ENCODE measurements at regions not wholly inside any gene's neighbourhood (a gene's known extent, or its start where the extent isn't known, plus 50 kb on each side); places are given as distances from the start of the nearest gene placed in this dataset.

DNA sequence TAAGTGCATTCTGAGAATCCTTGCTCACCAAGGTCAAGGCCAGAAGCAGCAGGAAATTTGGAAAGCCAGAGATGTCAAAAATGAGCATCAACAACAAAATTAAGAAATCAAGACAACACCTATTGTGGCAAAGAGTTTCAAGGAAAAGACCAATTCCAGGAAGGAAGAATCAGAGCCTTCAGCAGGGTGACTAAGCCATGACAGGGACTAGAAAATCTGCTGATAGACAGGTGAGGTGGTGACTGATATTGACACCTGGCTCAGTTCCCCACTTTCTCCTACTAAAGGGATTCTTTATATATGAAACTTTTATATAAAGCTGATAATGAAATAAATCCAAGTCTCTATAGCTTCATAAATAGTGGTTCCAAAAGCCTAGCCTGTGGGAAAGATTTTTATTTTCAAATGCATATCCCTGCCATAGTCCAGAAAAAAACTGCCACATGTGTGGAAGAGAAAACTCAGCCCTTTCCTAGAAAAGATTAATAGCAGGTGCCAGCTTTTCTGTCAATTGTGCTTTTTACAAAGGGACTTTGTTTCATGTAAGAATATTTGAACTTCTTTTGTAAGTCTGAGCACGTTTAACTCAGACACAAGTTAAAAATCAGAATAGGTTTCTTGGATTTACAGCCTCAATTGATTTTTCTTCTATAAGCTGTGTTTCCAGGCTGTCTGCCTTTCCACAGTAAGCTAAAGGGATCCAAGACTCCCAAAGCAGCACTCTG, 81.1 kb upstream of the GRAMD2B start:
- H3K27ac ChIP-seq (ENCODE audit: low read depth, low read length): no peak overlapping the region
- Mint-ChIP-seq H3K36me3 (ENCODE audit: low read depth) (no peaks in the 10 kb centered on the region), H3K9me3 (no peaks in the 10 kb centered on the region), H3K27ac (no peak overlapping the region), H3K4me1 (peaks cover 2% of the 10 kb centered on the region), H3K4me3 (no peak overlapping the region), H3K27me3 (ENCODE audit: insufficient read depth) (peaks cover 2% of the 10 kb centered on the region)
- WGBS, 2 experiments (ENCODE audit: insufficient coverage in 1 of 2, insufficient read length in 1 of 2): 81 to 100% methylated on average over 1 of the region's 1 CpG
- DNase-seq: no peak
- H3K4me3 ChIP-seq (ENCODE audit: low read length): no peak overlapping the region
- H3K36me3 ChIP-seq (ENCODE audit: control insufficient read depth, insufficient read depth, low read length): no peaks in the 10 kb centered on the region
- no peaks in the 10 kb centered on the region for H3K4me1 ChIP-seq (ENCODE audit: control insufficient read depth, insufficient read depth, low read length)
- TF ChIP-seq CTCF (conservative IDR thresholded peaks at IDR 0.05): no peak
- H3K9me3 ChIP-seq (ENCODE audit: control insufficient read depth, low read length): no peaks in the 10 kb centered on the region
- no peak overlapping the region for H3K9ac ChIP-seq (ENCODE audit: extremely low read depth, low read length, poor library complexity, severe bottlenecking)
- H3K27me3 ChIP-seq (ENCODE audit: control insufficient read depth, insufficient read depth, low read length, poor library complexity, severe bottlenecking): no peaks in the 10 kb centered on the region

DNA sequence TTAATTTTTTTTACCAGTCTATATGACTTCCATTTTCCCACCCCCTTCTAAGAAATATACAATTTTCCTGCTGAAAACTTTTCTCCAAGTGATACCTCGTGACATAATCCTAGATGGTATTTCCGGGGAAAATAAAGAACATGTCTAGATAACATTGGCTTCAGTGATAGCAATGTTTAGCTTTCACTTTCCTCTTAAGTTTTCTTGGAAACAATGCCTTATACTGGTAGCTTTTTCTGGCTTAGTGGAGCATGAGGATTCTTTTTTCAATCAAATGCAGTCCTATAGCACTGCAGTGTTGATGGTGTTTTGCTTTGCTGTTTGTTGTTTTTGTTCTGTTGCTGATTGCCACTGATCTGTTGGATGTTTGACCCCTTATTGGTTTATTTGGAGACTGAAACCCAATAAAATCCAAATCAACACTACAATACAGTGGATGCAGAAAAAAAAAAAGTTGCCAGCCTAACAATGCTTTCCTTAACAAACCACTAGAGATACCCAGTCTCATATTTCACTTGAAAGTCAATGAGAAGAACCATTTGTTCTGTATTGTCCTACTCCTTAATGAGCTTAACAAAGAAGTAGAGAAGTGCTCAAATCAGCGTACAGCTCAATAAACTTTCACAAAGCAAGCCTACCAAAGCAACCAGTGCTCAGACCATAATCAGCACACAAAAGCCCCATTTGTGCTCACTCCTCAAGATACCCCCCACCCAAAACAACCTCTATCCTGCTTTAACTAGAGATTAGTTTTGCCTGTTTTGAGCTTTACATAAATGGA, 74.2 kb upstream of the GRAMD2B start:
- no peak overlapping the region for H3K4me3 Mint-ChIP-seq
- WGBS, 2 experiments (ENCODE audit: insufficient coverage in 1 of 2, insufficient read length in 1 of 2): 69 to 88% methylated on average over 2 to 3 of the region's 3 CpGs
- no peaks in the 10 kb centered on the region for H3K36me3 Mint-ChIP-seq (ENCODE audit: low read depth)
- no peak for DNase-seq
- Histone ChIP-seq H3K9me3 (ENCODE audit: control insufficient read depth, low read length) (no peaks in the 10 kb centered on the region), H3K27me3 (ENCODE audit: control insufficient read depth, insufficient read depth, low read length, poor library complexity, severe bottlenecking) (no peaks in the 10 kb centered on the region), H3K4me1 (ENCODE audit: control insufficient read depth, insufficient read depth, low read length) (peaks cover 7% of the 10 kb centered on the region), H3K27ac (ENCODE audit: low read depth, low read length) (peak overlapping the region; percentile 2), H3K9ac (ENCODE audit: extremely low read depth, low read length, poor library complexity, severe bottlenecking) (no peak overlapping the region), H3K36me3 (ENCODE audit: control insufficient read depth, insufficient read depth, low read length) (no peaks in the 10 kb centered on the region), H3K4me3 (ENCODE audit: low read length) (peak overlapping the region; percentile 32)
- no peak overlapping the region for H3K27ac Mint-ChIP-seq
- no peaks in the 10 kb centered on the region for H3K9me3 Mint-ChIP-seq
- peaks cover 11% of the 10 kb centered on the region for H3K4me1 Mint-ChIP-seq
- no peak for TF ChIP-seq CTCF (conservative IDR thresholded peaks at IDR 0.05)
- no peaks in the 10 kb centered on the region for H3K27me3 Mint-ChIP-seq (ENCODE audit: insufficient read depth)

DNA sequence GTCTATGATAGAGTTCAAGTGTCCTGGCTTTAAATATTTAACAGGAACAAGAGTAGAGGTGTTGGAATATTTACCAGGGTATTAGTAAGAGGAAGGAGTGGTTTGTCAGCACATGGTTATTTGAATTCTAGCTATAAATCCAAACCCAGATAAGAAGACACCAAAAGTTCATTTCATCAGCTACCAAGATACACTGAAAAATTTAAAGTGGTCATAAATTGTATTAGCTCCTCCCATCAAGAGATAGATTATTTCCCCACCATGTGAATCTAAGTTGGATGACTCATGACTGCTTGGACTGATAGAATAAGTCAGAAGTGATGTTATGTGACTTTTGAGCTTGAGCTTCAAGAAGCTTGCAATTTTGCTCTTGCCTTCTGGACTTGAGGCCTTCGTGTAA, 72.1 kb upstream of the GRAMD2B start:
- no peaks in the 10 kb centered on the region for H3K9me3 Mint-ChIP-seq
- no peak for DNase-seq
- no peak overlapping the region for H3K4me3 Mint-ChIP-seq
- Histone ChIP-seq H3K27me3 (ENCODE audit: control insufficient read depth, insufficient read depth, low read length, poor library complexity, severe bottlenecking) (no peaks in the 10 kb centered on the region), H3K4me3 (ENCODE audit: low read length) (no peak overlapping the region), H3K27ac (ENCODE audit: low read depth, low read length) (no peak overlapping the region), H3K9ac (ENCODE audit: extremely low read depth, low read length, poor library complexity, severe bottlenecking) (no peak overlapping the region), H3K36me3 (ENCODE audit: control insufficient read depth, insufficient read depth, low read length) (no peaks in the 10 kb centered on the region), H3K9me3 (ENCODE audit: control insufficient read depth, low read length) (no peaks in the 10 kb centered on the region), H3K4me1 (ENCODE audit: control insufficient read depth, insufficient read depth, low read length) (peaks cover 7% of the 10 kb centered on the region)
- H3K4me1 Mint-ChIP-seq: peaks cover 11% of the 10 kb centered on the region
- WGBS, 2 experiments (ENCODE audit: insufficient coverage in 1 of 2, insufficient read length in 1 of 2): 63 to 90% methylated on average over 1 of the region's 1 CpG
- no peak overlapping the region for H3K27ac Mint-ChIP-seq
- no peaks in the 10 kb centered on the region for H3K36me3 Mint-ChIP-seq (ENCODE audit: low read depth)
- no peak for TF ChIP-seq CTCF (conservative IDR thresholded peaks at IDR 0.05)
- H3K27me3 Mint-ChIP-seq (ENCODE audit: insufficient read depth): no peaks in the 10 kb centered on the region
